OCI-LY1 (cell line): ENCODE measurements at regions not wholly inside any gene's neighbourhood (a gene's known extent, or its start where the extent isn't known, plus 50 kb on each side); places are given as distances from the start of the nearest gene placed in this dataset.

Experiments
- H2AFZ ChIP-seq: fragments of 200-600 bp; sonication (generic), shearing (Covaris generic); 2 replicates; pipeline ENCODE4 v1.6.0; 2014; ENCODE audit warnings: antibody characterized with exemption, mild to moderate bottlenecking, low read length
- H3F3A ChIP-seq: fragments of 200-600 bp; sonication (generic), shearing (Covaris generic); 2 replicates; pipeline ENCODE4 v1.6.0; 2014; ENCODE audit warnings: mild to moderate bottlenecking, antibody characterized with exemption, low read length, moderate library complexity; ENCODE audit not compliant: insufficient read depth
- H3K27ac ChIP-seq: fragments of 200-600 bp; sonication (generic); 2 replicates; pipeline ENCODE4 v1.5.1; 2014; ENCODE audit warnings: low read length, mixed run types, mild to moderate bottlenecking, low read depth; ENCODE audit not compliant: poor library complexity, severe bottlenecking
- H3K27me3 ChIP-seq: fragments of 200-600 bp; sonication (generic); 2 replicates; pipeline ENCODE4 v1.6.0; 2014; ENCODE audit warnings: antibody characterized with exemption, mild to moderate bottlenecking, low read length, moderate library complexity; ENCODE audit not compliant: insufficient read depth
- H3K36me3 ChIP-seq: fragments of 200-600 bp; sonication (generic); 2 replicates; pipeline ENCODE4 v1.6.1; 2014; ENCODE audit warnings: mild to moderate bottlenecking, antibody characterized with exemption, low read length, moderate library complexity, mixed read lengths; ENCODE audit not compliant: insufficient read depth
- H3K4me1 ChIP-seq: fragments of 200-600 bp; sonication (generic); 2 replicates; pipeline ENCODE4 v1.5.1; 2014; ENCODE audit warnings: mild to moderate bottlenecking, low read length, moderate library complexity; ENCODE audit not compliant: insufficient read depth, severe bottlenecking
- H3K4me2 ChIP-seq: fragments of 200-600 bp; sonication (generic), shearing (Covaris generic); 2 replicates; pipeline ENCODE4 v1.6.1; 2014; ENCODE audit warnings: low read length
- H3K4me3 ChIP-seq: fragments of 200-600 bp; sonication (generic); 2 replicates; pipeline ENCODE4 v1.5.1; 2014; ENCODE audit warnings: low read length, low read depth, mild to moderate bottlenecking, mixed read lengths; ENCODE audit not compliant: poor library complexity, severe bottlenecking
- H3K79me2 ChIP-seq: fragments of 200-600 bp; shearing (Covaris generic); 2 replicates; pipeline ENCODE4 v1.6.1; 2016; ENCODE audit warnings: mixed run types, low read length, mixed read lengths; ENCODE audit not compliant: insufficient read depth
- H3K9ac ChIP-seq: fragments of 200-600 bp; sonication (generic), shearing (Covaris generic); 2 replicates; pipeline ENCODE4 v1.6.1; 2014; ENCODE audit warnings: mild to moderate bottlenecking, low read length, mixed read lengths
- H3K9me2 ChIP-seq: fragments of 200-600 bp; sonication (generic), shearing (Covaris generic); 2 replicates; pipeline ENCODE4 v1.6.1; 2014; ENCODE audit warnings: low read depth, mild to moderate bottlenecking, low read length, mixed read lengths
- H3K9me3 ChIP-seq: fragments of 200-600 bp; shearing (Covaris generic); 2 replicates; pipeline ENCODE4 v1.6.1; 2014; ENCODE audit warnings: low read length, mixed read lengths
- H4K20me1 ChIP-seq: fragments of 200-600 bp; sonication (generic), shearing (Covaris generic); 2 replicates; pipeline ENCODE4 v1.6.0; 2016; ENCODE audit warnings: mild to moderate bottlenecking, low read length; ENCODE audit not compliant: insufficient read depth
- EZH2 ChIP-seq: fragments of 200-600 bp; sonication (generic), shearing (Covaris generic); IDR thresholded peaks from 2 replicates; pipeline ENCODE4 v1.8.0; 2017; ENCODE audit warnings: borderline replicate concordance, mixed run types, mild to moderate bottlenecking, antibody characterized with exemption, low read length, moderate library complexity, mixed read lengths
- TF ChIP-seq, protein P1 (sequence below): fragments of 200-600 bp; sonication (generic), shearing (Covaris generic); IDR thresholded peaks from 2 replicates; pipeline ENCODE4 v1.5.1; 2017; ENCODE audit warnings: mild to moderate bottlenecking, antibody characterized with exemption, low read length, moderate library complexity, mixed read lengths

DNA sequence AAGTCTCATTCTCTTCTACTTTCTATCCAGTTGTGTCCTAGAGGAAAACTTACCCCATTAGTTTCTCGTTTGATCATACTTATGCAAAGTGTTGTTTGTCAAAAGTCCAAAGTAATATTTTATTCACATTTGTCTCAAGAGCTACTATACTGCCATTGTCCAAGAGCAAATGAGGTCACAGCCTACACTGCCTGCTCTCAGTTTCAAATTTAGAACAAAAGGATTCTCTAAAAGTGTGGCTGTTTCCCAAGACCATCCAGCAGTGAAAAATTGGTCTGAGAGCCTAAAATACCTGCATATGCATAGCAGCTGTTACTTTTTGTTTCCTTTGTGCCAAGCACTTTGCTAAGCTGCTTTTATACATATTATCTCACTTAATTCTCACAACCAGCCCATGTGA lies 439.5 kb upstream of the NFE2L3 start:
- H3K4me1 ChIP-seq = no peaks in the 10 kb centered on the region

GRCh38 chr7:25714013-25714412 lies 438.0 kb upstream of the NFE2L3 start:
- no peak for TF ChIP-seq EZH2
- TF ChIP-seq, protein P1, sequence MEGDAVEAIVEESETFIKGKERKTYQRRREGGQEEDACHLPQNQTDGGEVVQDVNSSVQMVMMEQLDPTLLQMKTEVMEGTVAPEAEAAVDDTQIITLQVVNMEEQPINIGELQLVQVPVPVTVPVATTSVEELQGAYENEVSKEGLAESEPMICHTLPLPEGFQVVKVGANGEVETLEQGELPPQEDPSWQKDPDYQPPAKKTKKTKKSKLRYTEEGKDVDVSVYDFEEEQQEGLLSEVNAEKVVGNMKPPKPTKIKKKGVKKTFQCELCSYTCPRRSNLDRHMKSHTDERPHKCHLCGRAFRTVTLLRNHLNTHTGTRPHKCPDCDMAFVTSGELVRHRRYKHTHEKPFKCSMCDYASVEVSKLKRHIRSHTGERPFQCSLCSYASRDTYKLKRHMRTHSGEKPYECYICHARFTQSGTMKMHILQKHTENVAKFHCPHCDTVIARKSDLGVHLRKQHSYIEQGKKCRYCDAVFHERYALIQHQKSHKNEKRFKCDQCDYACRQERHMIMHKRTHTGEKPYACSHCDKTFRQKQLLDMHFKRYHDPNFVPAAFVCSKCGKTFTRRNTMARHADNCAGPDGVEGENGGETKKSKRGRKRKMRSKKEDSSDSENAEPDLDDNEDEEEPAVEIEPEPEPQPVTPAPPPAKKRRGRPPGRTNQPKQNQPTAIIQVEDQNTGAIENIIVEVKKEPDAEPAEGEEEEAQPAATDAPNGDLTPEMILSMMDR = no peak
- H3K4me1 ChIP-seq = no peaks in the 10 kb centered on the region
- no peaks in the 10 kb centered on the region for H3K36me3 ChIP-seq

More for the DNA sequence above, 439.5 kb upstream of the NFE2L3 start:
- Histone ChIP-seq H3K36me3 (no peaks in the 10 kb centered on the region), H3K4me3 (no peak overlapping the region), H4K20me1 (no peaks in the 10 kb centered on the region), H3K9me2 (no peaks in the 10 kb centered on the region), H2AFZ (no peak overlapping the region), H3K79me2 (no peaks in the 10 kb centered on the region), H3K9me3 (no peaks in the 10 kb centered on the region), H3K9ac (no peak overlapping the region), H3K27me3 (no peaks in the 10 kb centered on the region), H3K4me2 (no peak overlapping the region), H3F3A (no peaks in the 10 kb centered on the region), H3K27ac (no peak overlapping the region)
- no peak for TF ChIP-seq EZH2
- TF ChIP-seq, protein P1 = no peak

GRCh38 chr7:25716421-25716820 lies 435.6 kb upstream of the NFE2L3 start:
- H4K20me1 ChIP-seq = no peaks in the 10 kb centered on the region
- H3K4me2 ChIP-seq = no peak overlapping the region
- no peaks in the 10 kb centered on the region for H3K27me3 ChIP-seq
- no peaks in the 10 kb centered on the region for H3K4me1 ChIP-seq
- no peak overlapping the region for H2AFZ ChIP-seq
- no peaks in the 10 kb centered on the region for H3K79me2 ChIP-seq
- H3K9me3 ChIP-seq = no peaks in the 10 kb centered on the region
- H3K36me3 ChIP-seq = no peaks in the 10 kb centered on the region
- H3K9ac ChIP-seq = no peak overlapping the region
- no peak overlapping the region for H3K27ac ChIP-seq
- no peak overlapping the region for H3K4me3 ChIP-seq
- H3F3A ChIP-seq = no peaks in the 10 kb centered on the region
- H3K9me2 ChIP-seq = no peaks in the 10 kb centered on the region
- no peak for TF ChIP-seq EZH2
- TF ChIP-seq, protein P1 = no peak

More at GRCh38 chr7:25714013-25714412, 438.0 kb upstream of the NFE2L3 start:
- Histone ChIP-seq H3K9me2 (no peaks in the 10 kb centered on the region), H3F3A (no peaks in the 10 kb centered on the region), H2AFZ (no peak overlapping the region), H3K79me2 (no peaks in the 10 kb centered on the region), H3K27ac (no peak overlapping the region), H3K27me3 (no peaks in the 10 kb centered on the region), H3K4me3 (no peak overlapping the region), H3K4me2 (no peak overlapping the region), H3K9me3 (no peaks in the 10 kb centered on the region), H4K20me1 (no peaks in the 10 kb centered on the region), H3K9ac (no peak overlapping the region)
